HG02678 (cell line): ENCODE measurements at regions not wholly inside any gene's neighbourhood (a gene's known extent, or its start where the extent isn't known, plus 50 kb on each side); places are given as distances from the start of the nearest gene placed in this dataset.

Source experiments
- ATAC-seq: cut with Tn5 transposase; IDR thresholded peaks from one replicate; pipeline ENCODE4 v1.9.1; 2021; ENCODE audit warnings: mild to moderate bottlenecking, moderate library complexity; ENCODE audit not compliant: unreplicated experiment

DNA sequence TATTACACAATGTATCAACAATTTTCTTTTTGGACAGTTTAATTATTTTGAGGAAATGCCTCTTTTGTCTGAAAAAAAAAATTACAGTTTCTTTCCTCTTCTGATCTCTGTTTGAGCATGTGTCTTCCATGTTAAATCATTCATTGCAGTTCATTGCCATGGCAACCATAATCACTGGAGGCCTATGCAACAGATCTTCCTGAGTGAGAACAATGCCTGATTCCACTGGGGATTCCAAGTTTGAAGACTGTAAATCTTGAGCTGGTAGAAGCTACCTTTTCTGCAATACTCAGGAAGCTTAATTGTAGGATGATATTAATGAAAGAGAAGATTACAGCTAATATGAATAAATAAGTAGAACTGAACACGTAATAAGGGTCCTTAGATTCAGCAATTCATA, 721.4 kb upstream of the CNTNAP5 start:
- ATAC-seq = no peak
